ENCODE measurements at regions not wholly inside any gene's neighbourhood (a gene's known extent, or its start where the extent isn't known, plus 50 kb on each side); places are given as distances from the start of the nearest gene placed in this dataset.
"Not testable (repeated sequence)": the region's sequence is repeated elsewhere in the genome, so short reads cannot be mapped to it uniquely, and the experiment has no call there.

DNA sequence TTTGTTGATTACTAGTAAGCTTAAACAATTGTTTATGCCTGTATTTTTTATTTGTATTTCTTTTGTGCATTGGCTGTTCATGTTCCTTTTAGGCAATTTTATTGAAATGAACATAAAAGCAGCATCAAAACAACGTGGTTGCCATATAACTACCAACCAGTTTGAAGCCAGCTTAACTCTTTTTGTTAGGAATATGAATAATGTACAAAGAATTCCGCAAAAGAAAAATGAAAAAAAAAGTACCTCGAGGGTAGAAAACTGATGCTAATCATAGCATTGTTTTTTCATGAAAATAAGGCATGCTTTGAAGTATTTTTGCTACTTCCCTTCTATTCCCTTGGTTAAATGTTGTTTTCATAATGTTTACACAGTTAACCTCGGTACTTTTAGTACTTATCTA lies 1024.0 kb upstream of the SLIT2 start:
- no peak for DNase-seq (ENCODE audit: low read depth)

DNA sequence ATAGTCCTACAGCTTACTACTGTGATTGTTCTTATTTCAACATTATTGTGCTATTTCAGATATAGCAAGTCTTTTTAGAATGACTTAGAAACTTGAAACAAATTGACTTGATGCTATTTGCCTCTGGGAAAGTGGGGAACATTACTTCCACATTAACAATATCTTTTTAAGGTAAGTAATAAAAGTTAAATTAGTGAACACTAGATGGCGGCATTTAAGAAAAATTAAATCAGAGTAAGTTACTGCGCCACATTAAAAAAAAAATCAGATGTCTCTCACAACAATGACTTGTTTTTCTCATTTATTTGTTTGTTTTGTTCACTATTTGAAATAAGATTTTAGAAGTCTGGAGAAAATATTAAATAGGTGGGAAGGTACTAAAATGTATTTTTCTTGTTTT lies 1026.9 kb upstream of the SLIT2 start:
- DNase-seq (ENCODE audit: low read depth): no peak

DNA sequence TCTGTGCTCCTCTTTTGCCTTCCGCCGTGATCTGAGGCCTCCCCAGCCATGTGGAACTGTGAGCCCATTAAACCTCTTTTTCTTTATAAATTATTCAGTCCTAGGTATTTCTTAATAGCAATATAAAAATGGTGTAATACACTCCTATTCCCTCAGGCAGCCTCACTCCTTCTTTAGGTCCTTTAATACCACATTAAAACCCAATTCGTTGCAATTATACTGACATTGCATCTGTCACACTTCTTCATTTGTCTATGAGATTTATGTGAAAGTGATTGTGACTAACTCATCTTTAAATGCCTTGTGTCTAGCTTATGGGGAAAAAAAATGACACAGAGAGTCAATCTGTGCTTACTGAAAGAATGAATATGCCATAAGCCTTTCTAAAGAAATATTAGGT lies 1035.2 kb upstream of the SLIT2 start:
- DNase-seq (ENCODE audit: low read depth): no peak

DNA sequence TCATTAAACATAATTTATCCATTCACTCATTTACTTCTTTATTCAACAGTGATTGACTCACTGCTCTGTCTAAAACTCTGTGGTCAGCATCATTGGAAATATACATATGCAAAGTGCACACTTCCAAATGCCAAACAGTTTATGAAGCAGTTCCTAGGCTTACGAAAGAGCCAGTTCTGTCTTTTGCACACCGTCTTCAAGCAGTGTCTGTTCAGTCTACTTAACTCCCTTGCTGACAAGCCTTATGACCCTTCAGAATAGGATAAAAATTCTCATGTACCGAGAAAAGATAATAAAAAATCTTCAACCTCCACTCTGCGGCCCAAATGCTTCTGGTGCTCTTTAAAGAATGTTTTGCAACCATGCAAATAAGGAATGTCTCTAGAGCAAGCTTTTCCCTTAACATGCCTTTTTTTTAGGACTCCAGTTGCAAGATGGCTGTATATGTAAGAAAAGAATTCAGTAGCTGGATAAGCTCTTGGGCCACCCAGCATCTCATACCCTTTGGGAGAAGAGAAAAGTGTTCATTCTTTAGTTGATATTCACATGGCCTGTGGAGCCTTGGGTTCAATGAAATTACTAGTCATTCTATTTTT lies 1037.0 kb upstream of the SLIT2 start:
- DNase-seq (ENCODE audit: low read depth): no peak

DNA sequence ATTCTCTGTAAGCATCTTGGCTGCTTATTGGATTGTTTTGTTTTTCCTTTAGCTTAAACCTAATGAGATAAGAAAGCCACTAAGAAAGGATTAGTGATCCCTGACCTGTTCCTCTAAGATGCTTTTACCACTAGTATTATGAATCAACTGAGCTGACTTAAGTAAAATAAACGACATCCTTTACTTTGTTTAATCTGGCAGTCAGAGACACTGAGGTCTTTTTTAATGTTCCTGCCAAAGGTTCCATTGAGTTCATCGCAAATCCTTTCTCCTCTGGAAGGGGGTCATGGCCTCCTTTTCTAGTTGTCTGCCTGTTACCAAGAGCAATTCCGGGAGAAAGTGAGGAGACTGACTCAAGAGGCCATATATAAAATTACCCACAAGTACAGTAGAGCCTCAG lies 1038.3 kb upstream of the SLIT2 start:
- peak; percentile 29 for DNase-seq (ENCODE audit: low read depth)

DNA sequence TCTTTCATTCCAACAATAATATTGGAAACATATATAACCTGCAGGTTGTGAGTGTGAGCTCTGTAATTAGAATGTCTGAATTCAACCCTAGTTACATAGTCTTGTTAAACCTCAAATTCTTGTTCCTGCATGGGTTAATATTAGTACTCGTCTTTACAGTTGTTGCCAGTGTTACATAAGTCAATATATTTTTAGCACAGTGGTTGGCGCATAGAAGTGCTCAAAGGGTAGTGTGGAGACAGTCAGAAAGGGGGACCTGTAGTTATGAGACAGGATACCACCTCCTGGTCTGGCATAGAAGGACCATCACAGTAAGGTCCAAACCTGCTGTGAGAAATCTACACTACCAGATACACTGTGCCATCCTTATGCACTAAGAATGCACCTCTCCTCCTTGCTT lies 1045.9 kb upstream of the SLIT2 start:
- no peak for DNase-seq (ENCODE audit: low read depth)

DNA sequence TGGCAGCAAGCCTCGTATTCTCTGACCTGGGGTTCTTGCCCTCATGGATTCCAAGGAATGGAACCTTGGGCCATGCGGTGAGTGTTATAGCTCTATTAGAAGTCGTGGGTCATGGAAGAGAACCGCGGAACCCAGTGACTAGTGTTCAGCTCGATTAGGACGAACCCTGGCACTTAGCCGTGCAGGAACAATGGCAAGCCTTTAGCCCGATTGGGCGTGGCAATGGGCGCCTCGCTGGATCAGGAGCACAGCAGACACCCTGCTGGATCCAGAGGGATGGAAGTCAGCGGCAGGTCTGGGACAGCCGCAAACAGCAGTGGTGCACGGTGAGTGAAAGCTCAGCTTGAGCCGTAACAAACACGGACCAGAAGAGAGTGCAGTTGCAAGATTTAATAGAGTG lies 1053.9 kb upstream of the SLIT2 start:
- DNase-seq (ENCODE audit: low read depth): not testable (repeated sequence)

DNA sequence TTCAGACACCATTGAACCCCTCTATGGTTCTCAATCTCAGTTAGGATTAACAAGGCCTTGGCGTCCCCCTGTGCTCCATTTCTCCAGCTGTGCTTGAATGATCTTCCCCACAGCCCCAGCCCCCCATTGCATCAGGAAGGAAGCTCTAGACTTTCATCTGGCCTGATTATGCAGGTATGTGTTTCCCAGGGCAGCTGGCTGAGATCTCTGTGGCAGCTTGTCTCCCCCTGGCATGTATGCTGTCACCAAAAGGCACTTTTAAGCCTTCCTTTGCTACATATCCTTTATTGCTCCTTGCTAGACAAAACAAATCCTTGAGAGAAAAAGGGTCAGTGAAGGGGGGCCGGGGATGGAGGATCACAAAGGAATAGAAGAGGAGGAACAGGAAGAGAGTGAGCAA lies 1056.0 kb upstream of the SLIT2 start:
- no peak for DNase-seq (ENCODE audit: low read depth)

DNA sequence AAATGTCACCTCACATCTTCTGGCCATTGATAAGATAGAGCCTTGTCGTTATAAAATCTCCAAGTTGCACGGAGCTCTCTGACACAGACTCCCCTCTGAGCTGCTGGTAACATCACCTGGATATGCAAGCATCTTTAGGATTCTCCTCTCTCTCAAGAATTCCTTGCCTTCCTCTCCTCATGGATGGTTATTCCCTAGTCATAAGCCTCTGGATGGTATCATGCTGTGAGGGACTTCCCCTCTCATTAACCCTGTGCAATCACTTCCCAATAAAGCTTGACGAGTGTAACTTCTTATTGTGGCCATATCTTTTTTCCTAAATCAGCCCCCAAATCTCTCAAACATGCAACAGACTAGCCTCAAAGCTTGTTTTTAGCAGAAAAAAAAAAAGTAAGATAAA lies 1057.0 kb upstream of the SLIT2 start:
- no peak for DNase-seq (ENCODE audit: low read depth)

DNA sequence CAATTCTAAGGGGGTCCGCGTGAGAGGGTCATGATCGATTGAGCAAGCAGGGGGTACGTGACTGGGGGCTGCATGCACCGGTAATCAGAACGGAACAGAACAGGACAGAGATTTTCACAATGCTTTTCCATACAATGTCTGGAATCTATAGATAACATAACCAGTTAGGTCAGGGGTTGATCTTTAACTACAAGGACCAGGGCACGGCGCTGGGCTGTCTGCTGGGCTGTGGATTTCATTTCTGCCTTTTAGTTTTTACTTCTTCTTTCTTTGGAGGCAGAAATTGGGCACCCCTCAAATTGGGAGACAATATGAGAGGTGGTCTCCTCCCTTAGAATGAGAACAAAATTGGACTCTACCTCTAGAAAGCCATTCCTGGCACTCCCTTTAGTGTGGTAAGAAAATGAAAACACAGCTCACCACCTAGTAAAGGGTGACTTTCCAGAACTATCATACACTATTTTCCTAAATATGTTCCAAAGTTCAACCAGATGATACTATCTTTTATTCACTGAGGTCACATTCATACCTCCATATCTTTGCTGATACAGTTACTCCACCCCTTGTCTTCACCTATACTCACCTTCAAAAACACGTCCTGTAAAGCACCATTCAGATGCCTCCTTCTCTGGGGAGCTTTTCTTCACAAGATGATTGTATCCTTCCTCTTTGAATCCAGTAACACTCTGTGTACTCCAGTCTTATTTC lies 1058.3 kb upstream of the SLIT2 start:
- DNase-seq (ENCODE audit: low read depth): no peak

DNA sequence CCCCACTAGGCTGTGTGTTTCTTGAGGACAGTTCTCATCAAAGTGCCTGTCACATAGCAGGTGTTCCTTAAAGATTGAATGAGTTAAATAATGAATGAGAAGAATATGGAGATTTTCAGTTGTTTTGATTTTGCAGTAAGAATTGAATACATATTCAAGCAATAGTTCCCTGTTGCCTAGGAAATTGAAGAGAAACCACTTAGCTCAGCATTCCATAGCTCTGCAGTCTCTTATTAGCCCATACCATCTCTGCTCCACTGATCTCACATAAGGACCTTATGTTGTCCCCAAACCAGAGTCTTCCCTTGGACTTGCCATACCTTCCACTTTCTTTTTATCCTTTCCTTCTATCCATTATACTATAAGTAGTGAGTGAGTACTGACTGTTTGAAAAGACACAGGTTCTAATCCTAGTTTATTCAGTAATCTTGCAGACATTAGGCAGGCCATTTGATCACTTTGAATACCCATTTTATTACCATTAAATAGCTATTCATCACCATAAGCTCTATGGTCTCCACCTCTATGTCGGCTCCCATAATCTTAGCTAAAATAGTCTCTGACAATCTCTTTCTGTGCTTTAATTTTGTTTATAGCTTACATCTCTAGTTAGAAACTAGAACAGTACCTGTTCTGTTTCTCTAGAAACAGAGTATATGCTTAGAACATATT lies 1059.6 kb upstream of the SLIT2 start:
- DNase-seq (ENCODE audit: low read depth): no peak

DNA sequence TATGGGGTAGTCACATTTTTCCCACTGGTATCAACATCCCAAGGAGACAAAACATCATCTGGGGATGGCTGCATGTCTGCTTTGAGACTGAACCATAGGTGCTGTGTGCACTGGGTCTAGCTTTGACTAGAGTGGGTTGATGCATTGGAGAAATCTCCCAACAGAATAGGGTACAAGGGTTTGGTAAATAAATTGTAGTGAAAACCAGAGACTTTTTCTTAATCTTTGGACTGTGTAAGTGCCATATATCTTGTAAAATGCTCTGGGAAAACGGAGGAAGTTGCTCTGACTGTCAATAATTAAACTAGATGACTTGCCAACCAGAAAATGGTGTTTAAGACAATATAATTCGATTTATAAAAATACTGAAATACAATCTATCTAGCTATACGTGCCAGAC lies 1064.0 kb upstream of the SLIT2 start:
- no peak for DNase-seq (ENCODE audit: low read depth)

DNA sequence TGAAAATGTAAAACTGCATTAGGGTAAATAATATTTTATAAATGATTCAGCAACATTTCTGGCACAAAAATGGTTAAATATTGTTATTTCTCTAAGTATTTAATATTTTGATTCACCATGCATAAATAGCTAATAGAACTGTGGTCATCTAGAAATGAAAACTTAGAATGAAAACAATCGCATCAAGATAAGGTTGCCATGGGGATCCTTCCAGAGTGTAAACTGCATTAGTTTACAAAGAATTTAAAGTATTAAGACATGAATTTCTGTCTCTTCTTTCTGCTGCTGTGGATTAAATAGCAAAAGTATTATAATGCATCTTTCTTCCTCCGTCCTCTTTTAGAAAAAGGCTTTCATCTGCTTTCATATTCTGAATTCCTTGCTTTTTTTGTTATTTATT lies 1064.6 kb upstream of the SLIT2 start:
- DNase-seq (ENCODE audit: low read depth): no peak

DNA sequence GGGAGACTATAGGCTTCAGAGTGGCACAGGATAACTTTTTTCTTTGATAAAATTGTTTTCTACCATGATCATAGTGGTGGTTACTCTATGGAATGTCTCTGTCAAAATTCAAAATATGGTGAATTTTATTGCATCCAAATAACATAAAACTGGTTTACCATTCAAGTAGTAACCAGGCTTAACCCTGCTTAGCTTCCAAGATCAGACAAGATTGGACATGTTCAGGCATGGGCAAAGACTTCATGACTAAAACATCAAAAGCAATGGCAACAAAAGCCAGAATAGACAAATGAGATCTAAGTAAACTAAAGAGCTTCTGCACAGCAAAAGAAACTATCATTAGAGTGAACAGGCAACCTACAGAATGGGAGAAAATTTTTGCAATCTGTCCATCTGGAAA lies 1070.1 kb upstream of the SLIT2 start:
- not testable (repeated sequence) for DNase-seq (ENCODE audit: low read depth)

DNA sequence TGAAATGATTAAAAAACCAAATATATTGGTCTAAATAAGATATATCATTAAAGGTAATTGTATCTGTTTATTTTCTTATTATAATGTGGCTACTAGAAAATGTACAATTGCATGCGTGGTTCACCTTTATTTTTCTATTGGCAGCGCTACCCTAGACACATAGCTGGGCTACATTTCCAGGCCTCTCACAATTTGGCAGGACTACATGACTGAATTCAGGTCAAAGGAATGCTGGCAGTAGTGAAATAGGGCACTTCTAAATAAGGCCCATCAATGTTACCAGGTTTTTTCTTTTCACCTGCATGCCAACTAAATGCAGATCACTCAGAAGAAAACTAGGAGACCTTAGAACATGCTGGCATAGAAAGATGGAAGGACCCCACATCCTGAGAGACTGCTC lies 1072.9 kb upstream of the SLIT2 start:
- no peak for DNase-seq (ENCODE audit: low read depth)

DNA sequence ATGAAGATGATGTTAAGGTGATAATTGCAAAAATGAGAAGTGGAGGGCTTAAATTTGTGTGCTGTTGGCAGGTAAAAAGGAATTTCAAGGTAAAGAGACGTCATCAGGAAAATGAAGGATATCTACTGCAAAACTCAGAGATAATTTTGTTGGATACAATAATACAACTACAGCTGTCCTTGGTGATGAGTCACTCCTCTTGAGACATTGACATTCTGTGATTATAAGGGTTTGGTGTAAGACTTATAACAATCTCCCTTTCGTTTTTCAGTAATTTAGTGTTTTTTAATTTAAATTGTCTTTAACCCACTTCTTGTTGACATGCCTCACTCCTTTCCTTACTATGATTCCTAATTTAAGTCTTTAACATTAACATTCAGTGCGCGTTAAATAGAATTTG lies 1074.1 kb upstream of the SLIT2 start:
- DNase-seq (ENCODE audit: low read depth): no peak

DNA sequence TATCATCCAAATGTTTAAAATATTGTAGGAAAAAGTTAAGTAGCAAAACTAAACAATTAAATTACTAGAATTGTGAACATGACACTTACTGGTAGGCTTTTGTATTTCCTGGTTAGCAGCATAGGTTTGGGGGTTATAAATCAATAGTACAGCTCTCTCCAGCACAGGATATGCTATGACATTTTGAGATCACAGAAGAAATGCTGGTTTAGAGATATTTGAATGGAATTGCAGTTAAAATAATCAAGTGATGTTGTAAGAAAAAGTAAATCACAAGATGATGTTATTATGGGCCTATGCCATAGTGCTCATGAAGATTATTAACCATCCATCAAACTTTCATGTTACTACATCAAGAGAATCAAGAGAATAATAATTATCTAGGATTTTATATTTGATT lies 1079.9 kb upstream of the SLIT2 start:
- no peak for DNase-seq (ENCODE audit: low read depth)

DNA sequence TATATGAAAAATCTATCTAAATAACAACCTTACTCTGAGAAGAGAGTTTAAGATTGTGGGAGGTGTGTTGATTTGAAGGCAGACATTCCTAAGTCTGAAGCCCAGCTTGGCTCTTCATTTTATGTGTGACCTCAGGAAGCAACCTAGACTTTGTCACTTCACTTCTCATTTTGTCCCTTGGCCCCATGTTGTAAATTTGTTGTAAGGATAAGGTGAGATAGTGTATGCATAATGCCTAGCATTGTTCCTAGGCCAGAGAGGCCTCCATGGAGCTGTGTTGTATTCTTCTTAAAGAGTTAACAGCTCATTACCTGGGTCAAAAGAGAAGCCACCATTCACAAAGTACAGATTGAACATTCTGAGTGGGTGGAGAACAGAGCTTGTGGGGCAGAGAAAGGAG lies 1084.4 kb upstream of the SLIT2 start:
- DNase-seq (ENCODE audit: low read depth): no peak

DNA sequence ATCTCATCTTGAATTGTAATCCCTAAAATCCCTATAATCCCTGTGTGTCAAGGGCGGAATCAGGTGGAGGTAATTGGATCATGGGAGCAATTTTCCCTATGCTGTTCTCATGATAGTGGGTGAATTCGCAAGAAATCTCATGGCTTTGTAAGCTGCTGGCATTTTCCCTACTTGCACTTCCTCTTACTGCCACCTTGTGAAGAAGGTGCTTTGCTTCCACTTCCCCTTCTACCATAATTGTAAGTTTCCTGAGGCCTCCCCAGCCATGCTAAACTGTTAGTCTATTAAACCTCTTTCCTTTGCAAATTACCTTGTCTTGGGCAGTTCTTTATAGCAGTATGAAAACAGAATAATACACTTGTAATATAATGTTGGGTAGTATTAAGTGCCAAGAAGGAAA lies 1087.4 kb upstream of the SLIT2 start:
- DNase-seq (ENCODE audit: low read depth): no peak

DNA sequence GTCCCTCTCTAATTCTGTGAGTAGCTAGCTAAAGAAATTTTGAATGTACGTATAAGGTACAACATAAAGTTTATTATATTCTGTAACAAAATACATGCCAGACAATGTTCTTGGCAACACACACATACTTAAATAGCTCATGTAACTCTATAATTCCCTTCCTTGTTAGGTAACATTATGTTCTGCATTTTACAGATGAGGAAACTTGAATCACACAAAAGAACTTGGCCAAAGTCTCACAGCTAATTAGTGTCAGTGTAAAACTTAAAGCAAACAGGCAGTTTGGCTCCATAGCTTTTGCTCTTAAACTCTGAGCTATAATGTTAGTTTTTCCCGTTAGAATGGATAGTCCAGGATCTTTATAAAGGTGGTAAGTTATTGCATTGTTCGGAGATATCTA lies 1091.8 kb upstream of the SLIT2 start:
- no peak for DNase-seq (ENCODE audit: low read depth)

DNA sequence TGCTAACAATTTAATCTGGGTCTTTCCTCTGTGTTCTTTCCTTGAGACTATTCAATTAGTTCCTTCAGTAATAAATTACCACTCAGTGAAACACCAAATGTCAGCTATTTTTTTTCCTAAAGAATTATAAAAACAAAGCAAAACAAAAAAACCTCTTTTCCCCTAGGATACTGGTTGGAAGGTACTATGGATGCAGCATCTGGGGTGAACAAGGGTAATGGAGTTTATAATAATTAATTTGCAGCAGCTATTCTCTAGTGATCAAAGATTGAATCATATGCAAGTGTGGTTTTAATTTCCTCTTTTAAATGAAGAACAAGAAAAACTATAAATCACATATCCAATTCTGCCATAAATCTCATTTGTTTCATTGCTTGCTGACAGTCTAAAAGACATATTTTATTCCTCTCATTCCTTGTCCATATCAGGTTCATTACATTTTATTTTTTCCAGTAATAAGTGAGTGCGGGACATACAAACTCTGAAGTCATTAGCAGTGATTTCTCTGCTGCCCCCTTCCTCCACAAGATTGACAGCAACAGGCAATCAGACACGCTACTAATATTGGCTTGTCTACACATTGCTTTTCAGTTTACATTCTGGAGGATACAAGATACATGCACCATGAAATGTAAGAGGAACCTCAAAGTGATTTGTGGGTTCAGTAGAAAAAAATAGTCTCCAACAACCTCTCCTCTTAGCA lies 1093.4 kb upstream of the SLIT2 start:
- DNase-seq (ENCODE audit: low read depth): no peak

DNA sequence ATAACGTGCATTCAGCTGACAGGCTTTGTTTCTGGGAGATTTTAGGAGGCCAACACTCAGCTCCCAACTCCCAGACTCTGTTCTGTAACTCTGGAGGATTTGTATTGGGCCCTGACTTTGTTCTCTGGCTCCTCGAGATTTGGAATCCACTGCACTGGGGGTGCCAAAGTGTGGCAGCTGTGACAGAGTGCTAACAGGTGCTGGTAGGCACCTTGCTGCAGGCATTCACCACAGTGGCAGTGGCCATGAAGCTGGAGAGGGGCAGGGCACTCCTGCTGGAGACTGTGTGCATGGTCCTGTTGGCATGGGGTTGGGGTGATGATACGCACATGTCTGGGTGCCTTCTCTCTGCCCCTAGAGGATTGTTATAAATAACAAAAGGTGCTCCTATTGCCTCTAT lies 1094.9 kb upstream of the SLIT2 start:
- no peak for DNase-seq (ENCODE audit: low read depth)

DNA sequence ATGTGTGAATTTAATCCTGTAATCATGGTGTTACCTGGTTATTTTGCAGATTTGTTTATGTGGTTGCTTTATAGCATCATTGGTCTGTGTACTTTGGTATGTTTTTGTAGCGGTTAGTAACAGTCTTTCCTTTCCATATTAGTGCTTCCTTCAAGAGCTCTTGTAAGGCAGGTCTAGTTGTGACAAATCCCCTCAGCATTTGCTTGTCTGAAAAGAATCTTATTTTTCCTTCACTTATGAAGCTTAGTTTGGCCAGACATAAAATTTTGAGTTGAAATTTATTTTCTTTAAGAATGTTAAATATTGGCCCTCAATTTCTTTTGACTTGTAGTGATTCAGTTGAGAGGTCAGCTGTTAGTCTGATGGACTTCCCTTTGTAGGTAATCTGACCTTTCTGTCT lies 1096.1 kb upstream of the SLIT2 start:
- no peak for DNase-seq (ENCODE audit: low read depth)
